A549 (cell line): ENCODE measurements at regions not wholly inside any gene's neighbourhood (a gene's known extent, or its start where the extent isn't known, plus 50 kb on each side); places are given as distances from the start of the nearest gene placed in this dataset.

Experiments used
- ATAC-seq, 2 experiments: fragments of 200-7000 bp in 1 of 2; fragments of >200 bp in 1 of 2; cut with Nextera tagmentation in 1 of 2; cut with Tn5 transposase in 1 of 2; 3 replicates each; pipeline versions ENCODE4 v1.8.0 to v1.9.1; 2018 to 2020; ENCODE audit warnings: mild to moderate bottlenecking in 1 of 2, moderate library complexity in 1 of 2
- CTCF ChIA-PET: fragments of 300-600 bp; sonication (Branson Sonifier 250); formaldehyde crosslinking; extraction: SDS; loops from one replicate; lab custom pipeline; 2021; ENCODE audit warnings: antibody characterized with exemption, inconsistent platforms; lab: Yijun Ruan, JAX
- POLR2A ChIA-PET: fragments of 350-600 bp; formaldehyde crosslinking; extraction: SDS; loops from one replicate; lab custom pipeline; 2021; ENCODE audit warnings: antibody characterized with exemption, inconsistent platforms; lab: Yijun Ruan, JAX
- DNase-seq, 2 experiments: peaks; one replicate each; pipeline versions ENCODE4 v3.0.0 to v3.0.0-alpha.2; 2011 to 2016; ENCODE audit warnings: low read depth in 1 of 2, low spot score in 1 of 2
- FAIRE-seq: peaks from 2 replicates; lab custom pipeline; 2011; peaks lifted over from hg19 to GRCh38; lab: Jason Lieb, UNC
- H3K27ac ChIP-seq, 2 experiments: fragments of >200 bp; sonication (Bioruptor Twin); formaldehyde crosslinking; 3 replicates each; pipeline ENCODE4 v1.5.1; 2016 to 2017
- H3K4me1 ChIP-seq: fragments of >200 bp; sonication (Bioruptor Twin); formaldehyde crosslinking; 3 replicates; pipeline ENCODE4 v1.6.1; 2016
- H3K4me2 ChIP-seq: fragments of >200 bp; sonication (Bioruptor Twin); formaldehyde crosslinking; 3 replicates; pipeline ENCODE4 v1.6.1; 2016
- H3K4me3 ChIP-seq: fragments of >200 bp; sonication (Bioruptor Twin); formaldehyde crosslinking; 3 replicates; pipeline ENCODE4 v1.5.1; 2016
- H3K9me3 ChIP-seq: fragments of >200 bp; sonication (Bioruptor Twin); formaldehyde crosslinking; 3 replicates; pipeline ENCODE4 v1.6.1; 2016
- CBX2 ChIP-seq: fragments of 200-600 bp; sonication (generic); IDR thresholded peaks from 2 replicates; pipeline ENCODE4 v1.6.1; 2016; ENCODE audit warnings: low read depth, mild to moderate bottlenecking, borderline replicate concordance
- CEBPB ChIP-seq, 2 experiments: fragments of >200 bp in 1 of 2; sonication (Bioruptor Twin) in 1 of 2; formaldehyde crosslinking in 1 of 2; IDR thresholded peaks; 2 replicates each; pipeline ENCODE4 v1.6.1; 2012 to 2016
- CHD2 ChIP-seq: fragments of 150-350 bp; IDR thresholded peaks from 2 replicates; pipeline ENCODE4 v1.6.1; 2014; ENCODE audit warnings: low read length; ENCODE audit not compliant: partially characterized antibody
- EHMT2 ChIP-seq: fragments of 200-600 bp; sonication (generic); IDR thresholded peaks from 2 replicates; pipeline ENCODE4 v1.6.1; 2016; ENCODE audit warnings: antibody characterized with exemption, low read depth, mild to moderate bottlenecking, moderate library complexity
- FOSL2 ChIP-seq, 2 experiments: fragments of 450-650 bp in 1 of 2; fragments of >200 bp in 1 of 2; sonication (Bioruptor Twin) in 1 of 2; formaldehyde crosslinking; IDR thresholded peaks; 2 replicates each; pipeline versions ENCODE4 v1.5.0 to v1.6.1; 2016 to 2020; ENCODE audit warnings: mild to moderate bottlenecking in 1 of 2, moderate library complexity in 1 of 2
- HDAC2 ChIP-seq: fragments of 200-600 bp; sonication (generic); IDR thresholded peaks from 2 replicates; pipeline ENCODE4 v1.6.1; 2016
- HMGXB4 ChIP-seq: fragments of 250-450 bp; sonication (Bioruptor Pico); IDR thresholded peaks from 2 replicates; pipeline ENCODE4 v1.5.0; 2021; ENCODE audit warnings: mild to moderate bottlenecking, moderate library complexity, borderline replicate concordance
- HOXB5 ChIP-seq: fragments of 250-450 bp; sonication (Bioruptor Pico); IDR thresholded peaks from 2 replicates; pipeline ENCODE4 v1.5.0; 2020; ENCODE audit warnings: mild to moderate bottlenecking, moderate library complexity
- JUN ChIP-seq, 2 experiments: fragments of >200 bp; sonication (Bioruptor Twin); formaldehyde crosslinking; IDR thresholded peaks; 2 replicates in 1 of 2; 3 replicates in 1 of 2; pipeline ENCODE4 v1.6.1; 2016 to 2017
- JUNB ChIP-seq: fragments of >200 bp; sonication (Bioruptor Twin); formaldehyde crosslinking; IDR thresholded peaks from 2 replicates; pipeline ENCODE4 v1.6.1; 2016
- KDM5A ChIP-seq: fragments of 200-600 bp; sonication (generic); IDR thresholded peaks from 2 replicates; pipeline ENCODE4 v1.6.1; 2016; ENCODE audit warnings: antibody characterized with exemption, mild to moderate bottlenecking
- NR3C1 ChIP-seq: fragments of >200 bp; sonication (Bioruptor Twin); formaldehyde crosslinking; IDR thresholded peaks from 3 replicates; pipeline ENCODE4 v1.6.1; 2017
- PBX3 ChIP-seq: IDR thresholded peaks from 2 replicates; pipeline ENCODE4 v1.6.1; 2012
- PHF8 ChIP-seq: fragments of 200-600 bp; sonication (generic); IDR thresholded peaks from 2 replicates; pipeline ENCODE4 v1.6.1; 2016; ENCODE audit warnings: low read depth, mild to moderate bottlenecking, antibody characterized with exemption, moderate library complexity, borderline replicate concordance
- USF2 ChIP-seq: fragments of 450-650 bp; IDR thresholded peaks from 2 replicates; pipeline ENCODE4 v1.6.1; 2014; ENCODE audit warnings: antibody characterized with exemption
- ZFP36 ChIP-seq: fragments of 450-650 bp; IDR thresholded peaks from 2 replicates; pipeline ENCODE4 v1.6.1; 2014; ENCODE audit warnings: borderline replicate concordance; ENCODE audit not compliant: partially characterized antibody
- ZNF302 ChIP-seq: fragments of 250-450 bp; sonication (Bioruptor Pico); IDR thresholded peaks from 2 replicates; pipeline ENCODE4 v1.9.0; 2021; ENCODE audit warnings: inconsistent platforms, mild to moderate bottlenecking, moderate library complexity
- WGBS: methylation state at CpG from one replicate; pipeline ENCODE4 v1.1.6; 2017; ENCODE audit errors: missing lambda C conversion rate; 5-methylcytosine and 5-hydroxymethylcytosine counted together

GRCh38 chr4:10296730-10297129 is 160.5 kb downstream of the ZNF518B start:
- no peak for TF ChIP-seq EHMT2
- no peak for TF ChIP-seq JUN (IDR thresholded peaks at IDR 0.05)
- no peak for TF ChIP-seq ZNF302
- no peak for TF ChIP-seq HOXB5
- TF ChIP-seq CBX2: no peak
- TF ChIP-seq, all 56 proteins: peak for 0
- CTCF ChIA-PET: no interaction called here
- no peak for ATAC-seq

GRCh38 chr4:10295301-10295700 is 161.9 kb downstream of the ZNF518B start:
- Histone ChIP-seq H3K27ac (no peak overlapping the region), H3K9me3 (no peaks in the 10 kb centered on the region), H3K4me2 (no peak overlapping the region), H3K4me1 (no peaks in the 10 kb centered on the region), H3K4me3 (no peak overlapping the region)
- 6% methylated on average over 3 of the region's 3 CpGs for WGBS
- POLR2A ChIA-PET: no interaction called here
- DNase-seq (no peak), FAIRE-seq (no peak), ATAC-seq (no peak)
- no peak for TF ChIP-seq KDM5A
- no peak for TF ChIP-seq HDAC2
- TF ChIP-seq ZFP36: no peak
- no peak for TF ChIP-seq CEBPB (IDR thresholded peaks at IDR 0.05)
- TF ChIP-seq PBX3: no peak
- TF ChIP-seq USF2: no peak
- no peak for TF ChIP-seq JUNB
- no peak for TF ChIP-seq FOSL2 (IDR thresholded peaks at IDR 0.05)
- no peak for TF ChIP-seq FOSL2 (CRISPR knock-in tag; IDR thresholded peaks at IDR 0.05)
- no peak for TF ChIP-seq NR3C1
- TF ChIP-seq HMGXB4 (CRISPR knock-in tag): no peak
- CTCF ChIA-PET: no interaction called here

More at GRCh38 chr4:10296730-10297129, 160.5 kb downstream of the ZNF518B start:
- no peaks in the 10 kb centered on the region for H3K9me3 ChIP-seq
- POLR2A ChIA-PET: no interaction called here
- no peak overlapping the region for H3K27ac ChIP-seq
- H3K4me2 ChIP-seq: no peak overlapping the region
- FAIRE-seq (no peak), DNase-seq (no peak)
- 2% methylated on average over 3 of the region's 3 CpGs for WGBS
- no peaks in the 10 kb centered on the region for H3K4me1 ChIP-seq
- no peak overlapping the region for H3K4me3 ChIP-seq

- ChIA-PET CTCF (no interaction called here), POLR2A (no interaction called here)
- Histone ChIP-seq H3K4me3 (no peak overlapping the region), H3K4me2 (no peak overlapping the region), H3K27ac (no peak overlapping the region), H3K9me3 (no peaks in the 10 kb centered on the region), H3K4me1 (no peaks in the 10 kb centered on the region)
- WGBS: 0% methylated on average over 2 of the region's 2 CpGs
- ATAC-seq (no peak), DNase-seq (no peak), FAIRE-seq (no peak)
- TF ChIP-seq PHF8 (no peak), CHD2 (no peak)
Measured at GRCh38 chr4:10289538-10289906, 167.7 kb downstream of the ZNF518B start.
